ENCODE measurements at regions not wholly inside any gene's neighbourhood (a gene's known extent, or its start where the extent isn't known, plus 50 kb on each side); places are given as distances from the start of the nearest gene placed in this dataset.

- 0 out of 2 replicates have a peak, but pooled peaks have one; percentile 34 for TF ChIP-seq NFYB (IDR thresholded peaks at IDR 0.05; ENCODE audit: insufficient read depth, low read depth, low read length)
- no peak for TF ChIP-seq ELK1 (IDR thresholded peaks at IDR 0.05; ENCODE audit: low read depth, low read length)
- TF ChIP-seq LARP7 (IDR thresholded peaks at IDR 0.05) = no peak
- DNase-seq (ENCODE audit: low read depth, low spot score) (no peak), ATAC-seq (no peak), FAIRE-seq (no peak)
- no peak overlapping the region for H2AFZ ChIP-seq (ENCODE audit: control insufficient read depth, low read depth, low read length)
- no peaks in the 10 kb centered on the region for H3K4me1 ChIP-seq (ENCODE audit: control insufficient read depth, insufficient read depth, low read length)
- no peaks in the 10 kb centered on the region for H3K79me2 ChIP-seq (ENCODE audit: control insufficient read depth, insufficient read depth, low read length)
- no TSS peak for BruUV-seq (replicated peaks)
- no peak overlapping the region for H3K4me2 ChIP-seq (ENCODE audit: control insufficient read depth, insufficient read depth)
- ChIA-PET SMC1A (ENCODE audit: uncharacterized antibody, unreplicated experiment) (interaction anchor here (0.6 to 0.7 kb wide), 2 partner anchors 31 to 73 kb away, joined by 3 read pairs; no protein-coding TSS in a partner anchor), RAD21 (ENCODE audit: unreplicated experiment) (interaction anchor here (0.6 kb wide), 1 partner anchor 123 kb away, joined by 3 read pairs; no protein-coding TSS in a partner anchor), POLR2A (no interaction called here), CTCF (no interaction called here)
- H3K36me3 ChIP-seq (ENCODE audit: control insufficient read depth in 2 of 2, insufficient read depth in 2 of 2, low read length in 1 of 2) = no peaks in the 10 kb centered on the region
- H3K27me3 ChIP-seq (replicated peaks in 1 of 2; ENCODE audit: control insufficient read depth in 2 of 2, insufficient read depth in 2 of 2, low read length in 1 of 2) = no peaks in the 10 kb centered on the region
- no peaks in the 10 kb centered on the region for H3K9me3 ChIP-seq (replicated peaks; ENCODE audit: control insufficient read depth, insufficient read depth, low read length)
- no peak overlapping the region for H3K4me3 ChIP-seq
- in situ Hi-C loops (cut with MboI) (no loop called here), intact Hi-C loops (cut with micrococcal nuclease; ENCODE audit: unreplicated experiment) (no loop called here)
- H4K20me1 ChIP-seq (ENCODE audit: control insufficient read depth, insufficient read depth) = no peaks in the 10 kb centered on the region
- no peak overlapping the region for H3K9ac ChIP-seq (ENCODE audit: control insufficient read depth, insufficient read depth, low read length)
- WGBS (ENCODE audit: insufficient coverage, insufficient replicate concordance, low lambda C conversion rate, missing lambda C conversion rate) = 58% methylated on average over 11 of the region's 11 CpGs
- H3K27ac ChIP-seq (ENCODE audit: control insufficient read depth, insufficient read depth) = no peak overlapping the region
Measured at GRCh38 chr1:91135799-91136198, 114.0 kb upstream of the ZNF644 start.

- FAIRE-seq = no peak
- POLR2A ChIA-PET = no interaction called here
Measured at GRCh38 chr1:91133248-91133647, 111.4 kb upstream of the ZNF644 start.

More at GRCh38 chr1:91133248-91133647, 111.4 kb upstream of the ZNF644 start:
- DNase-seq (ENCODE audit: low read depth, low spot score) = no peak
- H3K27me3 ChIP-seq (replicated peaks in 1 of 2; ENCODE audit: control insufficient read depth in 2 of 2, insufficient read depth in 2 of 2, low read length in 1 of 2) = no peaks in the 10 kb centered on the region
- no peak overlapping the region for H3K4me3 ChIP-seq
- no peaks in the 10 kb centered on the region for H3K36me3 ChIP-seq (ENCODE audit: control insufficient read depth in 2 of 2, insufficient read depth in 2 of 2, low read length in 1 of 2)
- BruUV-seq (replicated peaks) = no TSS peak
- H3K27ac ChIP-seq (ENCODE audit: control insufficient read depth, insufficient read depth) = no peak overlapping the region
- no peaks in the 10 kb centered on the region for H3K9me3 ChIP-seq (replicated peaks; ENCODE audit: control insufficient read depth, insufficient read depth, low read length)
- ChIA-PET CTCF (no interaction called here), SMC1A (ENCODE audit: uncharacterized antibody, unreplicated experiment) (no interaction called here), RAD21 (ENCODE audit: unreplicated experiment) (no interaction called here)
- in situ Hi-C loops (cut with MboI) = no loop called here
- H2AFZ ChIP-seq (ENCODE audit: control insufficient read depth, low read depth, low read length) = no peak overlapping the region
- TF ChIP-seq PML (IDR thresholded peaks at IDR 0.05; ENCODE audit: low read length) = no peak
- TF ChIP-seq CBX3 (IDR thresholded peaks at IDR 0.05; ENCODE audit: borderline replicate concordance, low read depth) = no peak
- no peak for TF ChIP-seq ZNF24 (IDR thresholded peaks at IDR 0.05)
- TF ChIP-seq CHD4 (IDR thresholded peaks at IDR 0.05) = no peak
- no peak for TF ChIP-seq JUNB (IDR thresholded peaks at IDR 0.05)
- no peak for TF ChIP-seq MTA2 (IDR thresholded peaks at IDR 0.05; ENCODE audit: low read depth)
- no peak for TF ChIP-seq ZNF217 (IDR thresholded peaks at IDR 0.05)
- no peak for TF ChIP-seq EGR1 (IDR thresholded peaks at IDR 0.05; ENCODE audit: borderline replicate concordance in 1 of 2, low read depth in 2 of 2, low read length in 2 of 2)
- no peak for TF ChIP-seq POU2F2 (IDR thresholded peaks at IDR 0.05; ENCODE audit: borderline replicate concordance, low read depth, low read length)
- intact Hi-C loops (cut with micrococcal nuclease; ENCODE audit: unreplicated experiment) = no loop called here
- H3K4me2 ChIP-seq (ENCODE audit: control insufficient read depth, insufficient read depth) = no peak overlapping the region
- ATAC-seq = no peak
- H4K20me1 ChIP-seq (ENCODE audit: control insufficient read depth, insufficient read depth) = no peaks in the 10 kb centered on the region
- no peaks in the 10 kb centered on the region for H3K4me1 ChIP-seq (ENCODE audit: control insufficient read depth, insufficient read depth, low read length)
- no peak overlapping the region for H3K9ac ChIP-seq (ENCODE audit: control insufficient read depth, insufficient read depth, low read length)
- WGBS (ENCODE audit: insufficient coverage, insufficient replicate concordance, low lambda C conversion rate, missing lambda C conversion rate) = 38% methylated on average over 6 of the region's 6 CpGs
- H3K79me2 ChIP-seq (ENCODE audit: control insufficient read depth, insufficient read depth, low read length) = no peaks in the 10 kb centered on the region
